MG63 (cell line): ENCODE measurements at regions not wholly inside any gene's neighbourhood (a gene's known extent, or its start where the extent isn't known, plus 50 kb on each side); places are given as distances from the start of the nearest gene placed in this dataset.

Source experiments
- DNase-seq: peaks from one replicate; pipeline ENCODE4 v3.0.0-alpha.2; 2020
- H3K27me3 ChIP-seq: fragments of 250-450 bp; sonication (Bioruptor Pico); 2 replicates; pipeline ENCODE4 v1.5.1; 2020; ENCODE audit warnings: mild to moderate bottlenecking, moderate library complexity
- H3K36me3 ChIP-seq: fragments of 250-450 bp; sonication (Bioruptor Pico); 2 replicates; pipeline ENCODE4 v1.5.1; 2020; ENCODE audit warnings: mild to moderate bottlenecking, moderate library complexity
- H3K4me3 ChIP-seq: fragments of 250-450 bp; sonication (Bioruptor Pico); 2 replicates; pipeline ENCODE4 v1.5.1; 2020; ENCODE audit warnings: mild to moderate bottlenecking, moderate library complexity
- H3K9me3 ChIP-seq: fragments of 250-450 bp; sonication (Bioruptor Pico); 2 replicates; pipeline ENCODE4 v1.5.1; 2020; ENCODE audit warnings: mild to moderate bottlenecking, moderate library complexity

- DNase-seq, result no peak
- Histone ChIP-seq H3K4me3 (no peak overlapping the region), H3K36me3 (no peaks in the 10 kb centered on the region), H3K9me3 (no peaks in the 10 kb centered on the region), H3K27me3 (no peaks in the 10 kb centered on the region)
These were observed 521.2 kb downstream of the SLC4A3 start for GRCh38 chr2:220148471-220149248.

GRCh38 chr2:220151341-220151740, 523.9 kb downstream of the SLC4A3 start:
- Histone ChIP-seq H3K27me3 (no peaks in the 10 kb centered on the region), H3K9me3 (no peaks in the 10 kb centered on the region), H3K4me3 (no peak overlapping the region), H3K36me3 (no peaks in the 10 kb centered on the region)
- DNase-seq, result no peak

GRCh38 chr2:220152281-220152935, 525.0 kb downstream of the SLC4A3 start:
- Histone ChIP-seq H3K4me3 (no peak overlapping the region), H3K27me3 (no peaks in the 10 kb centered on the region), H3K9me3 (no peaks in the 10 kb centered on the region), H3K36me3 (no peaks in the 10 kb centered on the region)
- DNase-seq, result no peak

- H3K27me3 ChIP-seq, result no peaks in the 10 kb centered on the region
- no peak overlapping the region for H3K4me3 ChIP-seq
- H3K9me3 ChIP-seq, result no peaks in the 10 kb centered on the region
- H3K36me3 ChIP-seq, result no peaks in the 10 kb centered on the region
- DNase-seq, result no peak
These were observed 525.7 kb downstream of the SLC4A3 start for GRCh38 chr2:220153118-220153517.

GRCh38 chr2:220154304-220154703, 526.9 kb downstream of the SLC4A3 start:
- DNase-seq, result no peak
- Histone ChIP-seq H3K36me3 (no peaks in the 10 kb centered on the region), H3K9me3 (0 out of 2 replicates have a peak, but pooled peaks cover under 1% of the 10 kb centered on the region), H3K4me3 (no peak overlapping the region), H3K27me3 (no peaks in the 10 kb centered on the region)

- H3K4me3 ChIP-seq, result no peak overlapping the region
- H3K9me3 ChIP-seq, result 0 out of 2 replicates have a peak, but pooled peaks cover 3% of the 10 kb centered on the region
- H3K36me3 ChIP-seq, result no peaks in the 10 kb centered on the region
- no peak for DNase-seq
- H3K27me3 ChIP-seq, result no peaks in the 10 kb centered on the region
These were observed 529.9 kb downstream of the SLC4A3 start for GRCh38 chr2:220157312-220157711.

- H3K4me3 ChIP-seq, result no peak overlapping the region
- 0 out of 2 replicates have a peak, but pooled peaks cover 3% of the 10 kb centered on the region for H3K9me3 ChIP-seq
These were observed 532.3 kb downstream of the SLC4A3 start for GRCh38 chr2:220159738-220160137.

GRCh38 chr2:220162320-220162719, 534.9 kb downstream of the SLC4A3 start:
- no peak for DNase-seq
- H3K4me3 ChIP-seq, result no peak overlapping the region
- 0 out of 2 replicates have a peak, but pooled peaks cover 3% of the 10 kb centered on the region for H3K9me3 ChIP-seq
- H3K27me3 ChIP-seq, result no peaks in the 10 kb centered on the region
- no peaks in the 10 kb centered on the region for H3K36me3 ChIP-seq

More at GRCh38 chr2:220159738-220160137, 532.3 kb downstream of the SLC4A3 start:
- Histone ChIP-seq H3K36me3 (no peaks in the 10 kb centered on the region), H3K27me3 (no peaks in the 10 kb centered on the region)
- DNase-seq, result no peak

- H3K9me3 ChIP-seq, result 0 out of 2 replicates have a peak, but pooled peaks cover 3% of the 10 kb centered on the region
- H3K27me3 ChIP-seq, result no peaks in the 10 kb centered on the region
- H3K36me3 ChIP-seq, result no peaks in the 10 kb centered on the region
- H3K4me3 ChIP-seq, result no peak overlapping the region
- DNase-seq, result no peak
These were observed 536.1 kb downstream of the SLC4A3 start for GRCh38 chr2:220163486-220163885.

- Histone ChIP-seq H3K9me3 (no peaks in the 10 kb centered on the region), H3K27me3 (no peaks in the 10 kb centered on the region), H3K4me3 (no peak overlapping the region), H3K36me3 (no peaks in the 10 kb centered on the region)
- no peak for DNase-seq
These were observed 538.0 kb downstream of the SLC4A3 start for GRCh38 chr2:220165401-220165800.

GRCh38 chr2:220166616-220167015, 539.2 kb downstream of the SLC4A3 start:
- Histone ChIP-seq H3K36me3 (no peaks in the 10 kb centered on the region), H3K4me3 (no peak overlapping the region), H3K27me3 (no peaks in the 10 kb centered on the region), H3K9me3 (no peaks in the 10 kb centered on the region)
- no peak for DNase-seq

GRCh38 chr2:220167956-220168355, 540.5 kb downstream of the SLC4A3 start:
- DNase-seq, result no peak
- Histone ChIP-seq H3K4me3 (no peak overlapping the region), H3K27me3 (no peaks in the 10 kb centered on the region), H3K36me3 (no peaks in the 10 kb centered on the region), H3K9me3 (no peaks in the 10 kb centered on the region)

- no peaks in the 10 kb centered on the region for H3K9me3 ChIP-seq
- no peaks in the 10 kb centered on the region for H3K36me3 ChIP-seq
- DNase-seq, result no peak
- no peak overlapping the region for H3K4me3 ChIP-seq
- no peaks in the 10 kb centered on the region for H3K27me3 ChIP-seq
These were observed 541.6 kb downstream of the SLC4A3 start for GRCh38 chr2:220168891-220169546.

- DNase-seq, result no peak
- Histone ChIP-seq H3K4me3 (no peak overlapping the region), H3K36me3 (no peaks in the 10 kb centered on the region), H3K27me3 (no peaks in the 10 kb centered on the region), H3K9me3 (no peaks in the 10 kb centered on the region)
These were observed 547.4 kb downstream of the SLC4A3 start for GRCh38 chr2:220174826-220175225.

GRCh38 chr2:220175967-220176366, 548.5 kb downstream of the SLC4A3 start:
- no peak for DNase-seq
- Histone ChIP-seq H3K9me3 (no peaks in the 10 kb centered on the region), H3K36me3 (no peaks in the 10 kb centered on the region), H3K4me3 (no peak overlapping the region), H3K27me3 (no peaks in the 10 kb centered on the region)

GRCh38 chr2:220178991-220179695, 551.7 kb downstream of the SLC4A3 start:
- no peaks in the 10 kb centered on the region for H3K27me3 ChIP-seq
- H3K36me3 ChIP-seq, result no peaks in the 10 kb centered on the region
- no peaks in the 10 kb centered on the region for H3K9me3 ChIP-seq
- H3K4me3 ChIP-seq, result no peak overlapping the region
- no peak for DNase-seq

- DNase-seq, result peak; percentile 39
- no peaks in the 10 kb centered on the region for H3K36me3 ChIP-seq
- H3K27me3 ChIP-seq, result no peaks in the 10 kb centered on the region
- no peaks in the 10 kb centered on the region for H3K9me3 ChIP-seq
- no peak overlapping the region for H3K4me3 ChIP-seq
These were observed 553.7 kb downstream of the SLC4A3 start for GRCh38 chr2:220181165-220181564.
